ENCODE measurements at regions not wholly inside any gene's neighbourhood (a gene's known extent, or its start where the extent isn't known, plus 50 kb on each side); places are given as distances from the start of the nearest gene placed in this dataset.

GRCh38 chr9:13939701-13940490, 374.0 kb downstream of the NFIB start:
- no peak for TF ChIP-seq USF1 (IDR thresholded peaks at IDR 0.05)
- no peak for TF ChIP-seq ZBTB7A (IDR thresholded peaks at IDR 0.05; ENCODE audit: low read depth)
- no peak for TF ChIP-seq REST (IDR thresholded peaks at IDR 0.05; ENCODE audit: low read depth)

- TF ChIP-seq YY1 (IDR thresholded peaks at IDR 0.05; ENCODE audit: low read depth) (no peak), TEAD4 (IDR thresholded peaks at IDR 0.05) (no peak), NFIC (IDR thresholded peaks at IDR 0.05) (no peak), CREB1 (IDR thresholded peaks at IDR 0.05; ENCODE audit: low read depth) (no peak), ZBTB7A (IDR thresholded peaks at IDR 0.05; ENCODE audit: low read depth) (no peak), USF1 (IDR thresholded peaks at IDR 0.05) (no peak), FOXM1 (IDR thresholded peaks at IDR 0.05; ENCODE audit: borderline replicate concordance, low read depth) (no peak), TAF1 (IDR thresholded peaks at IDR 0.05; ENCODE audit: low read depth) (no peak), CEBPB (IDR thresholded peaks at IDR 0.05) (no peak), EGR1 (IDR thresholded peaks at IDR 0.05) (no peak), TCF12 (IDR thresholded peaks at IDR 0.05; ENCODE audit: low read depth) (no peak), MAX (IDR thresholded peaks at IDR 0.05) (no peak)
These were observed 374.8 kb downstream of the NFIB start for GRCh38 chr9:13939134-13939533.

GRCh38 chr9:13934416-13934815, 379.5 kb downstream of the NFIB start:
- TF ChIP-seq FOXM1 (IDR thresholded peaks at IDR 0.05; ENCODE audit: borderline replicate concordance, low read depth) (no peak), EGR1 (IDR thresholded peaks at IDR 0.05) (no peak), CREB1 (IDR thresholded peaks at IDR 0.05; ENCODE audit: low read depth) (no peak), YY1 (IDR thresholded peaks at IDR 0.05; ENCODE audit: low read depth) (no peak), EP300 (IDR thresholded peaks at IDR 0.05; ENCODE audit: borderline replicate concordance) (no peak), RAD21 (IDR thresholded peaks at IDR 0.05; ENCODE audit: low read depth) (no peak), MAX (IDR thresholded peaks at IDR 0.05) (no peak)

- no peak for TF ChIP-seq TAF1 (IDR thresholded peaks at IDR 0.05; ENCODE audit: low read depth)
These were observed 380.7 kb downstream of the NFIB start for GRCh38 chr9:13933268-13933656.

GRCh38 chr9:13932528-13933267, 381.2 kb downstream of the NFIB start:
- TF ChIP-seq NFIC (IDR thresholded peaks at IDR 0.05) (no peak), TAF1 (IDR thresholded peaks at IDR 0.05; ENCODE audit: low read depth) (no peak), EGR1 (IDR thresholded peaks at IDR 0.05) (no peak)

GRCh38 chr9:13929013-13929412, 384.9 kb downstream of the NFIB start:
- TF ChIP-seq TAF1 (IDR thresholded peaks at IDR 0.05; ENCODE audit: low read depth) (no peak), USF1 (IDR thresholded peaks at IDR 0.05) (no peak)

- TF ChIP-seq USF1 (IDR thresholded peaks at IDR 0.05) (no peak), FOXM1 (IDR thresholded peaks at IDR 0.05; ENCODE audit: borderline replicate concordance, low read depth) (no peak), EGR1 (IDR thresholded peaks at IDR 0.05) (no peak), TCF12 (IDR thresholded peaks at IDR 0.05; ENCODE audit: low read depth) (no peak), ZBTB7A (IDR thresholded peaks at IDR 0.05; ENCODE audit: low read depth) (no peak)
These were observed 390.6 kb downstream of the NFIB start for GRCh38 chr9:13923381-13923780.

GRCh38 chr9:13920557-13920956, 393.4 kb downstream of the NFIB start:
- TF ChIP-seq TCF12 (IDR thresholded peaks at IDR 0.05; ENCODE audit: low read depth) = no peak
- no peak for TF ChIP-seq RAD21 (IDR thresholded peaks at IDR 0.05; ENCODE audit: low read depth)
- TF ChIP-seq FOXM1 (IDR thresholded peaks at IDR 0.05; ENCODE audit: borderline replicate concordance, low read depth) = no peak
- TF ChIP-seq CEBPB (IDR thresholded peaks at IDR 0.05) = no peak
- no peak for TF ChIP-seq REST (IDR thresholded peaks at IDR 0.05; ENCODE audit: low read depth)
- no peak for TF ChIP-seq EGR1 (IDR thresholded peaks at IDR 0.05)
- no peak for TF ChIP-seq ZBTB7A (IDR thresholded peaks at IDR 0.05; ENCODE audit: low read depth)
- no peak for TF ChIP-seq NFIC (IDR thresholded peaks at IDR 0.05)
- TF ChIP-seq USF1 (IDR thresholded peaks at IDR 0.05) = no peak
- no peak for TF ChIP-seq YY1 (IDR thresholded peaks at IDR 0.05; ENCODE audit: low read depth)
- no peak for TF ChIP-seq TEAD4 (IDR thresholded peaks at IDR 0.05)
- TF ChIP-seq CREB1 (IDR thresholded peaks at IDR 0.05; ENCODE audit: low read depth) = no peak
- TF ChIP-seq TAF1 (IDR thresholded peaks at IDR 0.05; ENCODE audit: low read depth) = no peak
- TF ChIP-seq MAX (IDR thresholded peaks at IDR 0.05) = no peak
- no peak for TF ChIP-seq EP300 (IDR thresholded peaks at IDR 0.05; ENCODE audit: borderline replicate concordance)
